Neuron (in vitro differentiated cells): ENCODE measurements at regions not wholly inside any gene's neighbourhood (a gene's known extent, or its start where the extent isn't known, plus 50 kb on each side); places are given as distances from the start of the nearest gene placed in this dataset.
"Not testable (repeated sequence)": the region's sequence is repeated elsewhere in the genome, so short reads cannot be mapped to it uniquely, and the experiment has no call there.

Experiments used
- H2AFZ ChIP-seq: one replicate; pipeline ENCODE4 v1.6.1; 2013; ENCODE audit warnings: low read depth, mild to moderate bottlenecking, inconsistent platforms, low read length, moderate library complexity
- H3K27me3 ChIP-seq: one replicate; pipeline ENCODE4 v1.6.1; 2013; ENCODE audit warnings: low read length; ENCODE audit not compliant: insufficient read depth
- H3K36me3 ChIP-seq: one replicate; pipeline ENCODE4 v1.6.1; 2013; ENCODE audit warnings: low read length; ENCODE audit not compliant: insufficient read depth
- H3K4me1 ChIP-seq: one replicate; pipeline ENCODE4 v1.6.1; 2013; ENCODE audit warnings: low read length; ENCODE audit not compliant: insufficient read depth
- H3K4me3 ChIP-seq: 2 replicates; pipeline ENCODE4 v1.5.1; 2013; ENCODE audit warnings: mild to moderate bottlenecking, low read length, moderate library complexity
- H3K9me3 ChIP-seq: one replicate; pipeline ENCODE4 v1.6.1; 2013; ENCODE audit warnings: low read length

DNA sequence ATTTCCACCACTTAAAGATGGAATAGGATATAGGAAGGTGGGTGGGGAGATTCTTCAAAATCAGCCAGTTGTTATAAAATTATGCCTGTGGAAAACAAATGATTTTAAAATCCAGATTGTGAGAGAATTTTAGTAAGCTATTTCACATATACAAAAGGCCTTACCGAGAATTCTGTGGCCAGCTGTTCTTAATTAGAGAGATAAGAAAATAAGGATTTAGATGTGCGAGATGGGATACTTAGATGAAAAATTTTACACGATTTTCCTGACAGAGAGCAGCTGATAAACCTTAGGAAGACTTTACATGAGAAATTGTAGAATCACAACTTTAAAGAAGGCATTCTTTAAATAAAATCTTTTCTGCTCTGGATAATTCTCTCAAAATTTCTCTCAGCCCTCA lies 94.5 kb upstream of the IQCM start:
- H3K27me3 ChIP-seq = no peaks in the 10 kb centered on the region
- H3K36me3 ChIP-seq = no peaks in the 10 kb centered on the region
- no peak overlapping the region for H3K4me3 ChIP-seq
- peaks cover 1% of the 10 kb centered on the region for H3K4me1 ChIP-seq
- H2AFZ ChIP-seq = no peak overlapping the region
- H3K9me3 ChIP-seq = no peaks in the 10 kb centered on the region

DNA sequence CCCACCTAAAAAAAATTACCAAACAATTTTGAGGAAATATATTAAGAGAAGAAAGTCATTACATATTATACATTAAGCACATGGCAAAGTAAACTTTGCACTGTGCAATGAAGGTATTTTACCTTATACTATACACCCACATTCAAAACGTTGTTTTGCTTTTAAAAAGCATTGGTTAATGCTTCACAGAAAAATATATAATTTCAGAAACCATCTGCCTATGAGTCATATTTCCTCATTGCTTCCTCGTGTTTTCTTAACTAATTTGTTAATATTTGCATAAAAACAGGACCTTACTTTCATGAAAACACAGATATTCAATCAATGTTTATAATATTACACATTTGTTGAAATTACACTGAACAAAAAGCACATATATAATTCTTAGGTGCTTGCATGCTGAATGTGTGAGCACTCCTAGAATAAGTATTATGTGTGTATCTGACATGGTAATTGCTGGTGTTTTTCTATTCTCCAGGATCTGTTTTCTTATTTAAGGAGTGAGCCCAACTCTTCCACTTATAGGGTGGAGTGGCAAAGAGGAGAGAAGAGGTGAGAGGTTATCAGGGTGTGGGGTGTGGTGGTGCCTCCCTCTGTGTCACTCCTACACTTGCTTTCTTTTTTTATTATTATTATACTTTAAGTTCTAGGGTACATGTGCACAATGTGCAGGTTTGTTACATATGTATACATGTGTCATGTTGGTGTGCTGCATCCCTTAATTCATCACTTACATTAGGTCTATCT lies 95.1 kb upstream of the IQCM start:
- Histone ChIP-seq H2AFZ (no peak overlapping the region), H3K4me1 (peaks cover 4% of the 10 kb centered on the region), H3K27me3 (no peaks in the 10 kb centered on the region), H3K4me3 (no peak overlapping the region), H3K36me3 (no peaks in the 10 kb centered on the region), H3K9me3 (no peaks in the 10 kb centered on the region)

DNA sequence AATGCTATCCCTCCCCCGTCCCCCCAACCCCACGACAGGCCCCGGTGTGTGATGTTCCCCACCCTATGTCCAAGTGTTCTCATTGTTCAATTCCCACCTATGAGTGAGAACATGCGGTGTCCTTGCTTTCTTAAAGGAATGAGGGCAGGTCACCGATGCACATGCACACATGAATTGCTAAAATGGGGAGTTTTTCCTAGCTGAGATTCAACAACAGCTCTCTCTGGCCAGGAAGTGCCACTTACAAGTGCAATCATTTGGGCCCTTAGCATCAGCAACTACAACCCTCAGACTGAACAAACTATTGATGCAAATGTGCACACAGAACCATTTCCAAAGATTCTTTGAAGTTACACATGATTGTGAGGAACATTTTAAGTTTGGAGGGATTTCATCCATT lies 95.7 kb upstream of the IQCM start:
- no peak overlapping the region for H2AFZ ChIP-seq
- H3K27me3 ChIP-seq = no peaks in the 10 kb centered on the region
- H3K36me3 ChIP-seq = no peaks in the 10 kb centered on the region
- H3K4me1 ChIP-seq = peaks cover 4% of the 10 kb centered on the region
- no peaks in the 10 kb centered on the region for H3K9me3 ChIP-seq
- no peak overlapping the region for H3K4me3 ChIP-seq

DNA sequence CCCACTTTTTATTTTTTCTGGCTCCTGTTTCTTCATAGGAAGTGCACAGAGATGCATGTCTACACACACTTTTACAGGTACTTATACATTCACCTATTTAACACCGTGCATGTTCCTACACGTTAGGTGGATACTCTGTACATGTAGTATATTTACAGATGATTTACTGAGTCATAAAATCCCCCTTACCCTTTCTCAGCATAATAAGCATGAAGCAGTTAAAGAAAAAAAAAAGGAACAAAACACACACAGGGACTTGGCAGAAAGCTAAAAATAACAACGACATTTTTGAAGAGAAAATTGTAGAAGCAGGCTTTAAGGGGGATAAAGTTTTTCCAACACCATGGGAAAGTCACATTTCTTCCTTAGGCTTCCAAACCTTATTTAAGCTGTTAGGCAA lies 96.4 kb upstream of the IQCM start:
- Histone ChIP-seq H3K27me3 (no peaks in the 10 kb centered on the region), H3K36me3 (no peaks in the 10 kb centered on the region), H3K4me1 (peaks cover 4% of the 10 kb centered on the region), H3K4me3 (no peak overlapping the region), H3K9me3 (no peaks in the 10 kb centered on the region), H2AFZ (no peak overlapping the region)

DNA sequence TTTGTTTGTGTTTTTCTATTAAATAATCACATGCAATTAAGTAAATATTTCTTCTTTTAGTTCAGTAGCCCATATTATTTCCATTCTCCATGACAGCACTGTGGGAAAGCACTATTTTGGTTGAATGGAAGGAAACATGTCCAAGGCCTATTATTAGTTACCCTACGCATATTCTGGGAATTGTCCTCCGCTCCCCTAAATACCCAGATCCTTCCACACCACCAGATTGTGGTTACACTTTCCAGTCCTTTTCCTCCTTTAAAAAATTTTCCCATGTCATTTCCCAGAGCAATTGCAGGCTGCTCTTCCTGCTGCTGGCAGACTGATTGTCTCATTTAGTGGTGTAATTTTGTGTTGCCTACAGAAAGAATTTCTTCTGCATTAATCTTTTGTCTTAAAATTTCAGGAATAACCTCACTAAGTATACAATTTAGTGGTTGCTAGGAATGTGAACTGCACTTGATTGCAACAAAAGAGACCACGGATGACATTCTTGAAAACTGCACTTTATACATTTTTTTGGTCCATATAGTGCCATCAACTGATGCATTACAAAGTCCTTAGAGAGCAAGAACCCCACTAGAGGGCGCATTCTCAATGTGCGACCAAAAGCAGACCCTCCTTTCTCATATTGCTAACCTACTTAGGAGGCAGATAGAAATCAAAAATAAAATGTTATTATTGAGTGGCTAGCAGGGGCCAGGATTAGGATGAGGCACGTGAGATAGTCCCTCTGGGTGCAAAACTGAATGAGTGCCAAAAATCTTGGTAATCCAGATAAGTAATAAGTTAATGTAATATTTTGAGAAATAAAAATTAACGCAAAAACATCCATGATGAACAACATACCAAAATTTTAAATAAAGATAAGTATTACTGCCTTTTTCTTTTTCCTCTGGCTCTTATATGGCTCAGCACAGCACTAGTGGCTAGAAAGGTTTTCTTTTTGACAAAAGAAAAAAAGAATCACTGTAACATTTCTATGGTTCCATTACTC lies 98.8 kb upstream of the IQCM start:
- Histone ChIP-seq H3K27me3 (no peaks in the 10 kb centered on the region), H3K36me3 (no peaks in the 10 kb centered on the region), H2AFZ (no peak overlapping the region), H3K9me3 (no peaks in the 10 kb centered on the region), H3K4me1 (peaks cover 4% of the 10 kb centered on the region), H3K4me3 (no peak overlapping the region)

DNA sequence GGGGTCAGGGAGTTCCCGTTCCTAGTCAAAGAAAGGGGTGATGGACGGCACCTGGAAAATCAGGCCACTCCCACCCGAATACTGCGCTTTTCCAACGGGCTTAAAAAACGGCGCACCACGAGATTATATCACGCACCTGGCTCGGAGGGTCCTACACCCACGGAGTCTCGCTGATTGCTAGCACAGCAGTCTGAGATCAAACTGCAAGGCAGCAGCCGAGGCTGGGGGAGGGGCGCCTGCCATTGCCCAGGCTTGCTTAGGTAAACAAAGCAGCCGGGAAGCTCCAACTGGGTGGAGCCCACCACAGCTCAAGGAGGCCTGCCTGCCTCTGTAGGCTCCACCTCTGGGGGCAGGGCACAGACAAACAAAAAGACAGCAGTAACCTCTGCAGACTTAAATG lies 100.1 kb upstream of the IQCM start:
- not testable (repeated sequence) for H3K9me3 ChIP-seq, H3K27me3 ChIP-seq, H3K4me3 ChIP-seq, H3K36me3 ChIP-seq, H3K4me1 ChIP-seq, H2AFZ ChIP-seq

DNA sequence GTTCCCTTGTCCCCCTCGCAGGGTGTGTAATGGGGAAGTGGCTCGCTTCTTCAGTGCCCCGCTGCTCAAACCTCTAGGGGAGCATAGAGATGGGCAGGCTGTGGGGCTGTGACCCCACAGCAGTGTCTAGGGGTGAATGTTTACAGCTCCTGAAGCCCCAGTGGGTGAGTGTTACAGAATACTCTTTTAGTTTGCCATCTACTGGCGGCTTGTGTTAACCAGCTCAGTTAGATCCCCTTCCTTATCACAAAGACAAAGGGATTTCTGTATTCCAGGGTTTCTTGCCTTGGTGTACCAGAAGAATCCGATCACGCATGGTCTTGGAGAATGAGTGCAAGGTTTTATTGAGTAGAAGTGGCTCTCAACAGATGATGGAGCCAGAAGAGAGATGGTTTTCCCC lies 108.1 kb upstream of the IQCM start:
- no peaks in the 10 kb centered on the region for H3K27me3 ChIP-seq
- no peak overlapping the region for H3K4me3 ChIP-seq
- no peak overlapping the region for H2AFZ ChIP-seq
- H3K9me3 ChIP-seq = no peaks in the 10 kb centered on the region
- H3K4me1 ChIP-seq = no peaks in the 10 kb centered on the region
- H3K36me3 ChIP-seq = no peaks in the 10 kb centered on the region

DNA sequence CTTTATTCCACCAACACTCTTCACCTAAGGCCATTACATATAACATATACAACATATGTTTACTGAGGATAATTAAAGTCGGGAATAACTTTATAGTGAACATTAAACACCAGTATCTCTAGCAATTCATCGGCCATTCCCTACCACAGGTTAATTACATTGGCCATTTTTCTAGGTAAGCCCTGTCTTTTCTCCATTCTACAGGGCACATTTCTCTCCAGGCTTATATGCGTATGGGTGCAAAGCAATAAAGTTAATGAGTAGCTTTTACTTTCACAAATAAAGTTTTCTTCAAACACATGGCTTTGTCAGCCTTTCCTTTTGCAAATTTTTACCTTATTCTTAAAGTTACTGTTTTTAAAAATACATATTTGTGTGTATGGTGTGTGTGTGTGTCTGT lies 111.9 kb upstream of the IQCM start:
- Histone ChIP-seq H3K4me3 (no peak overlapping the region), H3K36me3 (no peaks in the 10 kb centered on the region), H3K4me1 (no peaks in the 10 kb centered on the region), H2AFZ (no peak overlapping the region), H3K9me3 (no peaks in the 10 kb centered on the region), H3K27me3 (no peaks in the 10 kb centered on the region)

DNA sequence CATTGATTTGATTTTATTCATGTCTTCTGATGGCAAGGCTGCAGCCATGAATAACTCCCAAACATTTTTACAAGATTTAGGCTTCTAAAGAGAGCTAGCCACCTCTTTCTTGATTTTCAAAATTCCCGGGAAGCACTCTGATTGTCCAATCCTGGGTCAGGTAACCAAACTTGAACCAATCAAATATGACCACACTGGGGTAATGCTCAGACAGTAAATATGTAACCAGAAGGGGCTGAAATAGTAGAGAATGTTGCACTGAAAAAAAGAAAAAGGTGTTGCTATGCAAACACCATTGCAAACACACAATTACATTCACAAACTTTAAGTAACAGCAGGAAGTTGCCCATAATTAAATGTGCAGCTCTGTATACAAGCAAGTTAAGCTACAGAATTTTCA lies 112.9 kb upstream of the IQCM start:
- H3K36me3 ChIP-seq = no peaks in the 10 kb centered on the region
- H3K4me3 ChIP-seq = no peak overlapping the region
- H3K27me3 ChIP-seq = no peaks in the 10 kb centered on the region
- H3K4me1 ChIP-seq = no peaks in the 10 kb centered on the region
- no peak overlapping the region for H2AFZ ChIP-seq
- H3K9me3 ChIP-seq = no peaks in the 10 kb centered on the region

DNA sequence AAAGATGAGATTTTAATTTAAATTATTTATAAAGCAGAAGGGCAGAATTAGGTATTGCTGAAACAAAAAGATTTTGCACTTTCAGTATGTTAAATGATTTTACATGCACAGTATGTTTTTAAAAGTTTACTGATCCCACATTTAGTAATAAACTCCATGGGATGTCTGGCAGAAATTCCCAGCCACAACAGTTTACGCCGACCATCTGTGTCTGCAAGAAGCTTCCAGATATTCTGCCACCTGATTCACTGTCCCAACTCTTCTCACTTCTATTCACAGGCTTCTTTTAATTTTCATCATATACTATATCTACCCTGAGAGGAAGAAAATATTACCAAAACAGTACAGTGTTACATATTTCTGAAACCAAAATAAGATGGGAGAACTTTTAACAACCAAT lies 115.8 kb upstream of the IQCM start:
- Histone ChIP-seq H3K4me3 (no peak overlapping the region), H3K27me3 (no peaks in the 10 kb centered on the region), H3K36me3 (no peaks in the 10 kb centered on the region), H2AFZ (no peak overlapping the region), H3K4me1 (no peaks in the 10 kb centered on the region), H3K9me3 (no peaks in the 10 kb centered on the region)

DNA sequence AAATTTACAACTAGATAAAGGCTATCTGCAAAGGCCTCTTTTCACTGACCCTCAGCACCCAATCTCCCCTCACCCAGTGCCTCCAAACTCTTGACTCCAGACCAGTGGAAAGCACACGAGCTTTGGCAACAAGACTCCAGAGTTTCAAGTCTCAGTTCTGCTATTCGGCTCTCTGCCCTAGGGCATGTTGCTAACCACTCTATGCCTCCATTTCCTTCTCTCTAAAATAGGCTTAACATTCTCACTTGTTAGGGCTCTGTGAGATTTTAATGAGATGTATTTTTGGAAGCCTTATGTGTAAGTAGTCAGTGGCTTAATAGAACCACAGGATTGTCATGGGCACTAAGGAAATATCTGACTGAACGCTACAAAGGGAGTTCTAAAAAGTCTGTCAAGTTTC lies 116.5 kb upstream of the IQCM start:
- H3K4me1 ChIP-seq = no peaks in the 10 kb centered on the region
- no peaks in the 10 kb centered on the region for H3K27me3 ChIP-seq
- no peaks in the 10 kb centered on the region for H3K36me3 ChIP-seq
- no peak overlapping the region for H2AFZ ChIP-seq
- H3K4me3 ChIP-seq = no peak overlapping the region
- H3K9me3 ChIP-seq = no peaks in the 10 kb centered on the region

DNA sequence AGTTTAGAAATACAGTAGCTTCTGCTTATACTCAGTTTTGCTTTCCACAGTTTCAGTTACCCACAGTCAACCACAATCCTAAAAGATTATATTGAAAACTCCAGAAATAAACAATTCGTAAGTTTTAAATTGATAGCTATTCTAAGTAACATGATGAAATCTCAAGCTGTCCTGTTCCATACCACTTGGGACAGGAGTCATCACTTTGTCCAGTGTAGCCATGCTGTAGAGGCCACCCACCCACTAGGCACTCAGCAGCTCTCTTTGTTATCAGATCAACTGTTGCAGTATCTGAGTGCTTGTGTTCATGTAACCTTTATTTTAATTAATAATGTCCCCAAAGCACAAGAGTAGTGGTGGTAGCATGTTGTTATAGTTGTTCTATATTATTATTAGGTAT lies 117.5 kb upstream of the IQCM start:
- H3K9me3 ChIP-seq = no peaks in the 10 kb centered on the region
- H3K36me3 ChIP-seq = no peaks in the 10 kb centered on the region
- no peak overlapping the region for H2AFZ ChIP-seq
- H3K27me3 ChIP-seq = no peaks in the 10 kb centered on the region
- no peaks in the 10 kb centered on the region for H3K4me1 ChIP-seq
- H3K4me3 ChIP-seq = no peak overlapping the region

DNA sequence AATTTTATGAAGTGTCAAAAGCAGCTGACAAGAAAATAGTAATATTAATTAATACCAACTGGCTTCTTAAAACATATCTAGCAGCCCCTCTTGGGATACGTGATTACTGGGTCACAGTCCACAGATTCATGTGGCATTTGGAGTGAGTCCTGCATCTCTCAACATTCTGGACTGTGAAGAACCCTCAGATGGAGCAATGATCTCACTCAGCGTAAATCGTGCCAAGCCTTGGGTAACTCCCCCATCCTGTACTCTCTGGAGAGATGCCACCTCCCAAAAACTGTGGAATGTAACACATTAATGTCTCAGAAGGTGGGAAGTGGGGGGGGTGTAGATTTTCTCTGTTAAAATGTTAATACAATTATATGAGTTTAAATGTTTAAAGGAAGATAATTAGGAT lies 118.2 kb upstream of the IQCM start:
- Histone ChIP-seq H3K4me3 (no peak overlapping the region), H2AFZ (no peak overlapping the region), H3K4me1 (no peaks in the 10 kb centered on the region), H3K27me3 (no peaks in the 10 kb centered on the region), H3K36me3 (no peaks in the 10 kb centered on the region), H3K9me3 (no peaks in the 10 kb centered on the region)
